HCT116 (cell line): ENCODE measurements at regions not wholly inside any gene's neighbourhood (a gene's known extent, or its start where the extent isn't known, plus 50 kb on each side); places are given as distances from the start of the nearest gene placed in this dataset.

Experiments used
- ATAC-seq: fragments of 200-7000 bp; cut with Tn5 transposase; 2 replicates; pipeline ENCODE4 v1.9.1; 2020; ENCODE audit warnings: mild to moderate bottlenecking, moderate library complexity
- BruUV-seq: library from RNA; stranded (reverse); fragments of 400-500 nt; replicated peaks from 2 replicates; lab custom pipeline; 2021; lab: Mats Ljungman, UMichigan
- CTCF ChIA-PET: fragments of 300-600 bp; sonication (Branson Sonifier 250); formaldehyde crosslinking; loops from one replicate; lab custom pipeline; 2021; ENCODE audit warnings: antibody characterized with exemption; lab: Charles Lee
- POLR2A ChIA-PET: fragments of 300-600, 350-600 bp; sonication (Branson Sonifier 250); formaldehyde crosslinking; loops from one replicate; lab custom pipeline; 2021; ENCODE audit warnings: antibody characterized with exemption; lab: Charles Lee
- RAD21 ChIA-PET, 2 experiments: fragments of 300-600 bp; sonication (Branson Sonifier 250); formaldehyde crosslinking; loops; one replicate each; lab custom pipeline; 2023; ENCODE audit warnings: low total read pairs in 2 of 2; ENCODE audit not compliant: uncharacterized antibody in 2 of 2, unreplicated experiment in 2 of 2, low non-redundant PET in 1 of 2; lab: Charles Lee
- DNase-seq: peaks from one replicate; pipeline ENCODE4 v3.0.0-alpha.2; 2010; ENCODE audit warnings: low read depth, low spot score
- H2AFZ ChIP-seq: fragments of 200-600 bp; shearing (Covaris generic), sonication (generic); 2 replicates; pipeline ENCODE4 v1.6.1; 2017; ENCODE audit warnings: low read depth, mixed run types, mixed read lengths, antibody characterized with exemption, low read length; ENCODE audit not compliant: poor library complexity, severe bottlenecking
- H3K27ac ChIP-seq: 2 replicates; pipeline ENCODE4 v1.5.1; 2012; ENCODE audit warnings: low read depth, low read length
- H3K27me3 ChIP-seq: fragments of 200-600 bp; sonication (generic); 2 replicates; pipeline ENCODE4 v1.6.1; 2016; ENCODE audit warnings: mixed run types, low read length, mixed read lengths; ENCODE audit not compliant: insufficient read depth
- H3K36me3 ChIP-seq, 2 experiments: fragments of 200-500 bp in 1 of 2; fragments of 200-600 bp in 1 of 2; sonication (Bioruptor generic) in 1 of 2; sonication (generic) in 1 of 2; 2 replicates each; pipeline versions ENCODE4 v1.5.1 to v1.6.1; 2014 to 2016; ENCODE audit warnings: low read length in 2 of 2, inconsistent platforms in 1 of 2, mixed read lengths in 1 of 2, mixed run types in 1 of 2; ENCODE audit not compliant: insufficient read depth in 2 of 2, control insufficient read depth in 1 of 2
- H3K4me1 ChIP-seq, 2 experiments: fragments of 200-600 bp in 1 of 2; sonication (generic) in 1 of 2; 2 replicates each; pipeline versions ENCODE4 v1.5.1 to v1.6.1; 2012 to 2017; ENCODE audit warnings: low read length in 2 of 2, inconsistent platforms in 1 of 2, mild to moderate bottlenecking in 1 of 2, mixed read lengths in 1 of 2, mixed run types in 1 of 2, moderate library complexity in 1 of 2; ENCODE audit not compliant: insufficient read depth in 2 of 2, control insufficient read depth in 1 of 2
- H3K4me2 ChIP-seq: fragments of 200-600 bp; sonication (generic); 2 replicates; pipeline ENCODE4 v1.6.1; 2017; ENCODE audit warnings: mixed run types, low read length, mixed read lengths
- H3K4me3 ChIP-seq, 2 experiments: fragments of 200-600 bp in 1 of 2; sonication (generic) in 1 of 2; replicated peaks in 1 of 2; 2 replicates each; pipeline ENCODE4 v1.5.1; 2011 to 2016; ENCODE audit warnings: low read length in 2 of 2, control low read depth in 1 of 2, low read depth in 1 of 2, mild to moderate bottlenecking in 1 of 2, mixed read lengths in 1 of 2, mixed run types in 1 of 2
- H3K79me2 ChIP-seq: fragments of 200-600 bp; sonication (generic); 2 replicates; pipeline ENCODE4 v1.6.1; 2017; ENCODE audit warnings: mild to moderate bottlenecking, mixed run types, low read length, moderate library complexity, mixed read lengths; ENCODE audit not compliant: insufficient read depth
- H3K9ac ChIP-seq: fragments of 200-600 bp; sonication (generic); 2 replicates; pipeline ENCODE4 v1.6.1; 2016; ENCODE audit warnings: low read length, mixed read lengths
- H3K9me2 ChIP-seq: fragments of 200-600 bp; sonication (generic), shearing (Covaris generic); 2 replicates; pipeline ENCODE4 v1.6.1; 2017; ENCODE audit warnings: mixed run types, mild to moderate bottlenecking, moderate library complexity; ENCODE audit not compliant: insufficient read depth
- H3K9me3 ChIP-seq, 2 experiments: fragments of 200-500 bp in 1 of 2; fragments of 200-600 bp in 1 of 2; sonication (Bioruptor generic) in 1 of 2; sonication (generic) in 1 of 2; 2 replicates each; pipeline ENCODE4 v1.6.1; 2014 to 2017; ENCODE audit warnings: low read length in 2 of 2, mixed read lengths in 2 of 2, inconsistent platforms in 1 of 2, low read depth in 1 of 2, mild to moderate bottlenecking in 1 of 2, mixed run types in 1 of 2, moderate library complexity in 1 of 2; ENCODE audit not compliant: control insufficient read depth in 1 of 2, insufficient read depth in 1 of 2
- H4K20me1 ChIP-seq: fragments of 200-600 bp; sonication (generic), shearing (Covaris generic); 2 replicates; pipeline ENCODE4 v1.6.1; 2017; ENCODE audit warnings: mixed run types, mild to moderate bottlenecking, moderate library complexity; ENCODE audit not compliant: insufficient read depth
- CEBPB ChIP-seq: IDR thresholded peaks from 2 replicates; pipeline ENCODE4 v1.6.1; 2012; ENCODE audit warnings: low read depth
- EGR1 ChIP-seq: IDR thresholded peaks from 2 replicates; pipeline ENCODE4 v1.6.1; 2012; ENCODE audit warnings: low read depth
- ELF1 ChIP-seq: IDR thresholded peaks from 2 replicates; pipeline ENCODE4 v1.6.1; 2012; ENCODE audit warnings: low read depth, borderline replicate concordance
- EZH2 ChIP-seq: fragments of 200-600 bp; sonication (generic); IDR thresholded peaks from 2 replicates; pipeline ENCODE4 v1.6.1; 2017; ENCODE audit warnings: antibody characterized with exemption, mixed run types
- EZH2phosphoT487 ChIP-seq: fragments of 200-600 bp; IDR thresholded peaks from 2 replicates; pipeline ENCODE4 v1.6.1; 2018; ENCODE audit warnings: antibody characterized with exemption, borderline replicate concordance
- FOSL1 ChIP-seq: IDR thresholded peaks from 2 replicates; pipeline ENCODE4 v1.6.1; 2012; ENCODE audit warnings: low read depth
- POLR2A ChIP-seq: IDR thresholded peaks from 2 replicates; pipeline ENCODE4 v1.7.0; 2011; ENCODE audit warnings: borderline replicate concordance; ENCODE audit not compliant: insufficient read depth, insufficient read length; ENCODE audit errors: extremely low read depth
- POLR2AphosphoS5 ChIP-seq: IDR thresholded peaks from 2 replicates; pipeline ENCODE4 v1.6.1; 2011; ENCODE audit warnings: mild to moderate bottlenecking, low read depth, low read length, moderate library complexity
- RAD21 ChIP-seq: IDR thresholded peaks from 2 replicates; pipeline ENCODE4 v1.6.1; 2012; ENCODE audit warnings: low read depth, mild to moderate bottlenecking
- SIN3A ChIP-seq: IDR thresholded peaks from 2 replicates; pipeline ENCODE4 v1.6.1; 2012; ENCODE audit warnings: low read depth
- TCF7L2 ChIP-seq: IDR thresholded peaks from 2 replicates; pipeline ENCODE4 v1.7.0; 2011; ENCODE audit warnings: borderline replicate concordance, inconsistent platforms; ENCODE audit not compliant: insufficient read depth, insufficient read length; ENCODE audit errors: extremely low read depth
- ZFX ChIP-seq: fragments of 450-650 bp; IDR thresholded peaks from 2 replicates; pipeline ENCODE4 v1.6.1; 2017
- ZNF274 ChIP-seq: fragments of 200-500 bp; sonication (Bioruptor generic); IDR thresholded peaks from 2 replicates; pipeline ENCODE4 v1.6.1; 2014; ENCODE audit warnings: mild to moderate bottlenecking, low read depth, low read length, inconsistent platforms
- intact Hi-C: fragments of 100-400 bp; cut with micrococcal nuclease; formaldehyde crosslinking; loops from 2 replicates; pipeline ENCODE4 v1.10.0; 2022
- TF ChIP-seq, protein P1 (sequence below): IDR thresholded peaks from 2 replicates; pipeline ENCODE4 v1.6.1; 2012
- TF ChIP-seq, protein P2 (sequence below): IDR thresholded peaks from 2 replicates; pipeline ENCODE4 v1.6.1; 2011; ENCODE audit warnings: mild to moderate bottlenecking, low read length, moderate library complexity; ENCODE audit not compliant: insufficient replicate concordance; ENCODE audit errors: extremely low read depth
- TF ChIP-seq, protein P3 (sequence below): IDR thresholded peaks from 2 replicates; pipeline ENCODE4 v1.6.1; 2012
- TF ChIP-seq, protein P4 (sequence below), 3 experiments: fragments of 200-600 bp in 1 of 3; sonication (generic) in 1 of 3; IDR thresholded peaks in 2 of 3; conservative IDR thresholded peaks in 1 of 3; 2 replicates each; pipeline ENCODE4 v1.5.1; 2012 to 2017; ENCODE audit warnings: low read depth in 2 of 3, low read length in 2 of 3, antibody characterized with exemption in 1 of 3, borderline replicate concordance in 1 of 3, control low read depth in 1 of 3, mild to moderate bottlenecking in 1 of 3, mixed read lengths in 1 of 3, mixed run types in 1 of 3, moderate library complexity in 1 of 3; ENCODE audit not compliant: insufficient read depth in 1 of 3

DNA sequence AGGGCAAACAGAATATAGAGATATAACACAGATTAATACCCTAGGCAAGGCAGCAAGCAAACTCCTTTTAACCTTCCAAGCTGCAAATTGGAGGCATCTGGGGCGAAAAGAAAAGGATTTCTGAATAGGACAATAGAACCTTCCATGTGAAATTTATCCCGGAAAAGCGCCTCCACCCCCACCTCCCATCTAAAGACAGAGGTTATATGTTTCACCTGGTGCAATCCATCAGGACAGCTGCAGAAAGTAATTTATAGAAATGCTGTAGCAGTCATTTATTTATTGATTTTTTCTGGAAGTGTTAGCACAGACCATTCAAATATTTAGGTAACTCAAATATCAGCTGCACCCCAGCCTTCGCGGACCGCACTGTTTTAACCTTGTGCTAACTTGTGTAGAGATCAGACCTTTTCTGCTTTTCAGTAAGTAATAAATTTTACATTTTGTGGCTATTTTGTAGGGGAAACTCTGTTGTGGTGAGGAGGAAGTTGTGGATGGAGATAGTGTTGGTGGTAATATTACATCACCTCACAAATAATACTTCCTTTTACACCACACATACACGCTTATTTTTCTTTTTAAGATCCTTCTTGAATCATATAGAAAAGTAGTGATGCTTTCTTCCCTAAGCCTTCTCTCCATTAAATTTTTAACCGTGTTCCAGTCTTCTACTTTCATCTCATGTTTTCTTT is 919.3 kb upstream of the CDH2 start (continued):
- TF ChIP-seq EGR1 (no peak), EZH2 (no peak), TCF7L2 (no peak), ZNF274 (no peak), FOSL1 (no peak), EZH2phosphoT487 (no peak), SIN3A (no peak)
- TF ChIP-seq, protein P1, sequence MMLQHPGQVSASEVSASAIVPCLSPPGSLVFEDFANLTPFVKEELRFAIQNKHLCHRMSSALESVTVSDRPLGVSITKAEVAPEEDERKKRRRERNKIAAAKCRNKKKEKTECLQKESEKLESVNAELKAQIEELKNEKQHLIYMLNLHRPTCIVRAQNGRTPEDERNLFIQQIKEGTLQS: no peak
- TF ChIP-seq, protein P2, sequence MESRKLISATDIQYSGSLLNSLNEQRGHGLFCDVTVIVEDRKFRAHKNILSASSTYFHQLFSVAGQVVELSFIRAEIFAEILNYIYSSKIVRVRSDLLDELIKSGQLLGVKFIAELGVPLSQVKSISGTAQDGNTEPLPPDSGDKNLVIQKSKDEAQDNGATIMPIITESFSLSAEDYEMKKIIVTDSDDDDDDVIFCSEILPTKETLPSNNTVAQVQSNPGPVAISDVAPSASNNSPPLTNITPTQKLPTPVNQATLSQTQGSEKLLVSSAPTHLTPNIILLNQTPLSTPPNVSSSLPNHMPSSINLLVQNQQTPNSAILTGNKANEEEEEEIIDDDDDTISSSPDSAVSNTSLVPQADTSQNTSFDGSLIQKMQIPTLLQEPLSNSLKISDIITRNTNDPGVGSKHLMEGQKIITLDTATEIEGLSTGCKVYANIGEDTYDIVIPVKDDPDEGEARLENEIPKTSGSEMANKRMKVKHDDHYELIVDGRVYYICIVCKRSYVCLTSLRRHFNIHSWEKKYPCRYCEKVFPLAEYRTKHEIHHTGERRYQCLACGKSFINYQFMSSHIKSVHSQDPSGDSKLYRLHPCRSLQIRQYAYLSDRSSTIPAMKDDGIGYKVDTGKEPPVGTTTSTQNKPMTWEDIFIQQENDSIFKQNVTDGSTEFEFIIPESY: no peak
- TF ChIP-seq, protein P3, sequence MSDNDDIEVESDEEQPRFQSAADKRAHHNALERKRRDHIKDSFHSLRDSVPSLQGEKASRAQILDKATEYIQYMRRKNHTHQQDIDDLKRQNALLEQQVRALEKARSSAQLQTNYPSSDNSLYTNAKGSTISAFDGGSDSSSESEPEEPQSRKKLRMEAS: no peak

DNA sequence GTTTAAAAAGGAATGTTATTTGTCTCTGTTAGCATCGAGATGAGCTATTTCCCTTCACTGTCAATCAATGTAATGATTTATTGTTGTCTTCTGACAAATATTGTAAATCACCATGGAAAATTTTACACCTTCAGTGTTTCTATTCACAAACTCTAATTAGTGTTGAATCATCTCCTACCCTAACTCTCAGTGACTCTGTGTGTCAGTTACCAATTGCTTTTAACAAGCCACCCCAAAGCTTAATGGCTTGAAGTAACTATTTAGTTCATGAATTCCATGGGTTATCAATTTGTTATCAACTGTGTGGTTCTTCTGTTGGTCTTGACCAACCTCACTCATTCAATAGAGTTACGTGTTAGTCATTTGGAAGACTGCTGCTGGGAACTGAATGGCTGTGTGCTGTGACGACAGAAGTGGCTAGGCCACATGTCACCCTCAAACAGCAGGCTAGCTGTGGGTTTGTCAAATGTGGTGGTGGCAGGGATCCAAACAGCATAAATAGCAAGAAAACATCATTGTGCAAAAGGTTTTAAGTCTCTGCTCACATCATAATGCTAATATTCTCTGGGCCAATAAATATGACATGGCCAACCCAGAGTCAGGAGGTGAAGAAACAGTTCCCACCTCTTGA is 910.8 kb upstream of the CDH2 start:
- POLR2A ChIA-PET: no interaction called here
- H2AFZ ChIP-seq: no peak overlapping the region
- no peaks in the 10 kb centered on the region; a peak in 1 of 4 replicates for H3K9me3 ChIP-seq
- H3K9ac ChIP-seq: no peak overlapping the region
- H3K4me2 ChIP-seq: no peak overlapping the region
- H3K79me2 ChIP-seq: no peaks in the 10 kb centered on the region
- H3K9me2 ChIP-seq: no peaks in the 10 kb centered on the region
- H3K36me3 ChIP-seq: no peaks in the 10 kb centered on the region
- no peak for DNase-seq
- H3K27me3 ChIP-seq: no peaks in the 10 kb centered on the region
- no peak overlapping the region for H3K27ac ChIP-seq
- RAD21 ChIA-PET: no interaction called here
- no peaks in the 10 kb centered on the region for H4K20me1 ChIP-seq
- H3K4me1 ChIP-seq: no peaks in the 10 kb centered on the region
- H3K4me3 ChIP-seq: no peak overlapping the region
- intact Hi-C loops: no loop called here
- no TSS peak for BruUV-seq
- CTCF ChIA-PET: no interaction called here
- no peak for ATAC-seq
- no peak for TF ChIP-seq POLR2A
- TF ChIP-seq ZNF274: no peak
- TF ChIP-seq EGR1: no peak
- TF ChIP-seq ELF1: no peak
- no peak for TF ChIP-seq POLR2AphosphoS5
- TF ChIP-seq, protein P1: no peak
- TF ChIP-seq TCF7L2: no peak
- TF ChIP-seq, protein P4, sequence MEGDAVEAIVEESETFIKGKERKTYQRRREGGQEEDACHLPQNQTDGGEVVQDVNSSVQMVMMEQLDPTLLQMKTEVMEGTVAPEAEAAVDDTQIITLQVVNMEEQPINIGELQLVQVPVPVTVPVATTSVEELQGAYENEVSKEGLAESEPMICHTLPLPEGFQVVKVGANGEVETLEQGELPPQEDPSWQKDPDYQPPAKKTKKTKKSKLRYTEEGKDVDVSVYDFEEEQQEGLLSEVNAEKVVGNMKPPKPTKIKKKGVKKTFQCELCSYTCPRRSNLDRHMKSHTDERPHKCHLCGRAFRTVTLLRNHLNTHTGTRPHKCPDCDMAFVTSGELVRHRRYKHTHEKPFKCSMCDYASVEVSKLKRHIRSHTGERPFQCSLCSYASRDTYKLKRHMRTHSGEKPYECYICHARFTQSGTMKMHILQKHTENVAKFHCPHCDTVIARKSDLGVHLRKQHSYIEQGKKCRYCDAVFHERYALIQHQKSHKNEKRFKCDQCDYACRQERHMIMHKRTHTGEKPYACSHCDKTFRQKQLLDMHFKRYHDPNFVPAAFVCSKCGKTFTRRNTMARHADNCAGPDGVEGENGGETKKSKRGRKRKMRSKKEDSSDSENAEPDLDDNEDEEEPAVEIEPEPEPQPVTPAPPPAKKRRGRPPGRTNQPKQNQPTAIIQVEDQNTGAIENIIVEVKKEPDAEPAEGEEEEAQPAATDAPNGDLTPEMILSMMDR (IDR thresholded peaks at IDR 0.05 in 2 of 3, conservative IDR thresholded peaks at IDR 0.05 in 1 of 3; ENCODE audit: borderline replicate concordance in 1 of 3, insufficient read depth in 1 of 3, low read depth in 2 of 3, low read length in 2 of 3): no peak
- TF ChIP-seq RAD21: no peak
- TF ChIP-seq ZFX: no peak
- no peak for TF ChIP-seq CEBPB
- TF ChIP-seq, protein P3: no peak
